GM13976 (cell line): ENCODE measurements at regions not wholly inside any gene's neighbourhood (a gene's known extent, or its start where the extent isn't known, plus 50 kb on each side); places are given as distances from the start of the nearest gene placed in this dataset.

ENCODE experiments used
- DNase-seq: peaks from one replicate; pipeline ENCODE4 v3.0.0; 2012; ENCODE audit warnings: low spot score
- in situ Hi-C: fragments of 300-500 bp; cut with MboI; formaldehyde crosslinking; loops from one replicate; pipeline ENCODE4 v1.12.0; 2022; ENCODE audit warnings: low sequenced_read_pairs, mixed read lengths, inconsistent platforms; ENCODE audit not compliant: unreplicated experiment
- TF ChIP-seq, protein P1 (sequence below): IDR thresholded peaks from 2 replicates; pipeline ENCODE4 v1.5.1; 2012; ENCODE audit warnings: borderline replicate concordance, mild to moderate bottlenecking; ENCODE audit not compliant: insufficient read depth; ENCODE audit errors: extremely low read depth, missing control alignments, control extremely low read depth

DNA sequence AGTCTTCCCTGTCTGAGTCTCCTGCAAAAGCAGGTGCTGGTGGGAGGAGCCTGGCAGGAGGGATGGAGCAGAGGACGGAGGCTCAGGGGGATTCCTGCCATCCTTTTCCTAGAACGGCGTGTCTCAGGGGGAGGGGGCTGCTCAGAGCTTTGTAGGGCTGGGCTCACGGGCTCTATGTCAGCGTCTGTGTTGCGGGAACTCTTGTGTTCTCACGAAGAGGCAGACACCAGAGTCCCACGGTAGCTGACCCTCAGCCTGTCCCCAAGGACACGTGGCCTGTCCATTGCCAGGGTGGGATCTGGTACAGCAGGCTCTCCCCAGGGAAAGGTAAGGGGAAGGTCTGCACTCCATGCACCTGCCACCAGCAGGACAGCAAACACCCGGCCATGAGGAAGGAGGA is 1505.2 kb downstream of the TBC1D22A start:
- in situ Hi-C loops = no loop called here
- TF ChIP-seq, protein P1, sequence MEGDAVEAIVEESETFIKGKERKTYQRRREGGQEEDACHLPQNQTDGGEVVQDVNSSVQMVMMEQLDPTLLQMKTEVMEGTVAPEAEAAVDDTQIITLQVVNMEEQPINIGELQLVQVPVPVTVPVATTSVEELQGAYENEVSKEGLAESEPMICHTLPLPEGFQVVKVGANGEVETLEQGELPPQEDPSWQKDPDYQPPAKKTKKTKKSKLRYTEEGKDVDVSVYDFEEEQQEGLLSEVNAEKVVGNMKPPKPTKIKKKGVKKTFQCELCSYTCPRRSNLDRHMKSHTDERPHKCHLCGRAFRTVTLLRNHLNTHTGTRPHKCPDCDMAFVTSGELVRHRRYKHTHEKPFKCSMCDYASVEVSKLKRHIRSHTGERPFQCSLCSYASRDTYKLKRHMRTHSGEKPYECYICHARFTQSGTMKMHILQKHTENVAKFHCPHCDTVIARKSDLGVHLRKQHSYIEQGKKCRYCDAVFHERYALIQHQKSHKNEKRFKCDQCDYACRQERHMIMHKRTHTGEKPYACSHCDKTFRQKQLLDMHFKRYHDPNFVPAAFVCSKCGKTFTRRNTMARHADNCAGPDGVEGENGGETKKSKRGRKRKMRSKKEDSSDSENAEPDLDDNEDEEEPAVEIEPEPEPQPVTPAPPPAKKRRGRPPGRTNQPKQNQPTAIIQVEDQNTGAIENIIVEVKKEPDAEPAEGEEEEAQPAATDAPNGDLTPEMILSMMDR = no peak
- no peak for DNase-seq

DNA sequence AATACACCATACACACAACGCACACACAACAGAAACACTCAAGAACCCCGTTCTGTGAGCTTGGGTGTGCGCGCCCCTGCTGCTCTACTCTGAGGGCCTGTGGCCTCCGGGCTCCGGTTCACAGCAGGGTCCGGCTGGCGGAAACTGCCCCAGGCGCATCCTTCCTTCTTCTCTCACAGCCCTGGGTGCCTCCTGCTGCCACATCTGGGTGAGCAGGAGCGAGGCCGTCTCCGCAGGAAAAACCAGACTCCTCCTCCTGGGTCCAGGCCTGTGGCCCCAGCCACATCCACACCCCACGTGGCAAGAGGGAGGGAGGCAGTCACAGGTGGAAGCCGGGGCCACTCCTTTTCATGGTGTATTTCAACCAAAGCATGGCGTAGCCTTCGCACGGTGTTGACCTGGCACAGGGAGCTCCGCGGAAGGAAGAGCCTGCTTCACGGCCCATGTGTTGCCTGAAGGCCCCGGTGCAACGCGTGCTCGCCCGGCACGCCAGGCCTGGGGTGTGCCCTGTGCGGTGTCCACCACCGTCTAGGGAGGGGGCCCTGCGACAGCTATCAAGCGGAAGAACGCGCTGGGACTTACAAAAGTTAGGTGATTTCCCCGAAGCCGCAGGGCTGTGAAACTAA is 1502.7 kb downstream of the TBC1D22A start:
- TF ChIP-seq, protein P1 = no peak
- no peak for DNase-seq
- in situ Hi-C loops = no loop called here

DNA sequence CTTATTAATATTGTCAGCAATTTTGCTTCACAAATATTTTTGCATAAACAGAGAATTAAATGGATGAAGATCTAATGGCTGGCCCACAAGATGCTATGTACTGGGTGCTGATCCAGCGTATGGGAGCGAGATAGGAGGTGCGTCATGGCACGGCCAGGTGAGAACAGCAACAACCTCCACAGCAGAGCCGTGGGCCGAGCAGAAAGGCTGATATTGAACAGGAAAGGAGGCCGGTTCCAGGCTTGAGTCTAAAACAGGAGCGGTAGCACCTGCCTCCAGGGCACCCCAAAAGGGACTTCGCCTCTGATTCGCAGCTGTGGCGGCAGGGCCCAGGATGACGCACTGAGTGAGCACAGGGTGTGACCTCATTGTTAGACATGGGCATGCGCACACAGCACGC is 1502.1 kb downstream of the TBC1D22A start:
- no peak for DNase-seq
- TF ChIP-seq, protein P1 = no peak
- in situ Hi-C loops = no loop called here

DNA sequence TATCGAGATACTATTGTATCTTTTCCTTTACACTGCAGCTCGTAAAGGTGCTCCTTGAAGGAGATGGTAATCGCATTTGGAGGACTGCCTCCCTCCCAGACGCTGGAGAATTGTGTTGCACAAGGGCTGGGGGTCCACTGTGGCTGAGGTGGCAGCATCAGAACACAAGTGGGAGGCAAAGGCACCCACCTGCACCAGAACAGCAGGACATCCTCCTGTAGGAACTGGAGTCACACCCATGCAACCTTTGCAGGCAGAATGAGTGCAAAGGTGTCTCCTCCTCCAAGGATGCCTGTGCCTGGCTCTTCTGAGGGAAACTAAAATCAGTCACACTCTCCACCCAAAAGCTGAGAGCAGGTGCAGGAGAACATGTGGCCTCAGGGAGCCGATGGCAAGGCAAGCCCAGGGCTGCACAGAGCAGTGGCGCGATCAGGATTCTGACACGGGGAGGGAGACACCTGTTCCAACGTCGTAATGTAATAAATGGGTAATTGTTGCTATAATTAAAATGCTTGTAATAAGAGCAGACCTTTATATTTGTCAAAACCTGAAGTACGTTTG is 1501.4 kb downstream of the TBC1D22A start:
- TF ChIP-seq, protein P1 = no peak
- no peak for DNase-seq
- in situ Hi-C loops = no loop called here

DNA sequence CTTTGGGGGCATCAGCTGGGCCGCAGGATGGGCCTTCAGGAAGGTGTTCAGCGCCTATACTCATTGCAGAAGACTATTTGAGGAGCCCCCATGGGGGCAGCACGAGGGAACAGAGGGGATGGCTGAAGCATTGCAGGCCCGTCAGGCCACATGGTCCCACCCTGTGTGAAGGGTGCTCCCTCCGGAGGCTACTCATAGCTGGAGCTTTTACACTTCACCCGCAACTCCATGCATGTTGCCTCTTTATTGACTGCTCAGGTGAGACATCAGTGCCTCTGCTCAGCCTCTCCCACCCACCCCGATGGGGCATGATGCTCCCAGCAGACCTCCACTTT is 1500.9 kb downstream of the TBC1D22A start:
- DNase-seq = no peak
- TF ChIP-seq, protein P1 = no peak
- in situ Hi-C loops = no loop called here

DNA sequence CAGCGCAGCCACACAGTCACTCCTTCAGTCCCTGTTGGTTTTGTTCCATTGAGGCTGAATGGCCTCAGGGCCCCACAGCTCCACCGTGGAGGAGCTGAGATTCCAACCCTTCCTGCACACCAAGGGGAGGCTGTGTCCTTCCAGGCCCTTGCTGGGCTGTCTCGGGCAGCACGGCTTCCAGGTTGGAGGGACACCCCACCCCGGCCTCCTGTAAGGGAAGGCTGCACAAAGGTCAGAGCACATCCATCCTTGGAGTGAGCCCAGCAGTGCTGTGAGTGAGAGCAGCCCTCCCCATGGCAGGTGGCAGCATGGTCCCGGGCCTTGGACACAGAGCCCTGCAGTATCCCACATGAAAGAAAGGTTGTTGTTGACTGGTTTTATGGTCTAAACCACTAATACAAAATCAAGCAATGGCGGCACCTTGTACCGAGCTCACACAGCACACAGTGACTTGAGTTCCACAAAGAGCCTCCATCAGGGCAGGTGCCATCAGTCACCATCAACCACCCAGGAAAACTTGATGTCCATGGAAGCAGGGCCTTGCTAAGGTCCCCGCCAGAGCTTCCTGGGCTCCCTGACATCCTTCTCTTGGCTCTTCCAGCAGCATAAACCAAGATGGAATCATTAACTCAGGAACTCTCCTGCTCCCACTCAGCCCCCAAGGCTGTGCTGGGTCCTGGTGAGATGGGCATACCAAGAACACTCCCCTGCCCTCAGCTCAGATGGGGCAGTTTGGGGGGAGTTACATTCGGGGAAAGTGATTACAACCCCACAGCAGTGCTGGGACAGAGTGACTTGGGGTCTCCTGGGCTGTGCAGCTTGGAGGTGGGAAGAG is 1500.4 kb downstream of the TBC1D22A start:
- no peak for DNase-seq
- in situ Hi-C loops = no loop called here

More for the DNA sequence above, 1500.4 kb downstream of the TBC1D22A start:
- TF ChIP-seq, protein P1 = no peak
